NB4 (cell line): ENCODE measurements at regions not wholly inside any gene's neighbourhood (a gene's known extent, or its start where the extent isn't known, plus 50 kb on each side); places are given as distances from the start of the nearest gene placed in this dataset.
A peak's percentile ranks its signal among the peaks of the same experiment; 100 is the strongest.
"Not testable (repeated sequence)": the region's sequence is repeated elsewhere in the genome, so short reads cannot be mapped to it uniquely, and the experiment has no call there.

Experiments used
- DNase-seq: peaks from one replicate; pipeline ENCODE4 v3.0.0; 2010; ENCODE audit warnings: low read depth
- H3K4me3 ChIP-seq: one replicate; pipeline ENCODE4 v1.5.1; 2011; ENCODE audit warnings: mild to moderate bottlenecking, low read depth, low read length, moderate library complexity
- CTCF ChIP-seq: IDR thresholded peaks from one replicate; pipeline ENCODE4 v1.5.1; 2012; ENCODE audit warnings: low read depth, low read length
- MAX ChIP-seq: IDR thresholded peaks from 2 replicates; pipeline ENCODE4 v1.6.1; 2011; ENCODE audit warnings: low read depth, low read length
- MYC ChIP-seq: IDR thresholded peaks from 2 replicates; pipeline ENCODE4 v1.6.1; 2011; ENCODE audit warnings: low read depth, low read length
- POLR2A ChIP-seq: IDR thresholded peaks from 2 replicates; pipeline ENCODE4 v1.6.1; 2011; ENCODE audit warnings: mild to moderate bottlenecking; ENCODE audit not compliant: insufficient read length; ENCODE audit errors: extremely low read depth

GRCh38 chr2:106332054-106332453 is 136.2 kb downstream of the RGPD3 start:
- DNase-seq: no peak
- H3K4me3 ChIP-seq: no peak overlapping the region
- no peak for TF ChIP-seq MYC

GRCh38 chr2:106330384-106331261 is 136.5 kb upstream of the UXS1 start:
- TF ChIP-seq MAX (peak; percentile 71; the same call in 1 of the 2 replicates), MYC (peak; percentile 36; the same call in 1 of the 2 replicates)
- peak; percentile 67 for DNase-seq
- not testable (repeated sequence) for H3K4me3 ChIP-seq

GRCh38 chr2:106323337-106324013 is 129.4 kb upstream of the UXS1 start:
- TF ChIP-seq MYC: no peak
- no peak for TF ChIP-seq MAX
- no peak for TF ChIP-seq POLR2A
- TF ChIP-seq CTCF: no peak
- DNase-seq: no peak
- no peak overlapping the region for H3K4me3 ChIP-seq

GRCh38 chr2:106322281-106322680 is 128.2 kb upstream of the UXS1 start:
- H3K4me3 ChIP-seq: no peak overlapping the region
- TF ChIP-seq MAX (no peak), MYC (no peak), CTCF (no peak), POLR2A (no peak)
- DNase-seq: no peak

GRCh38 chr2:106320439-106320838 is 126.3 kb upstream of the UXS1 start:
- not testable (repeated sequence) for H3K4me3 ChIP-seq, DNase-seq

GRCh38 chr2:106316915-106317314 is 122.8 kb upstream of the UXS1 start:
- no peak for DNase-seq
- TF ChIP-seq MAX: no peak
- H3K4me3 ChIP-seq: no peak overlapping the region

GRCh38 chr2:106314444-106314843 is 120.3 kb upstream of the UXS1 start:
- TF ChIP-seq MAX (no peak), CTCF (no peak)
- DNase-seq: peak; percentile 65
- H3K4me3 ChIP-seq: no peak overlapping the region

- H3K4me3 ChIP-seq: no peak overlapping the region
- TF ChIP-seq MYC (no peak), MAX (no peak), CTCF (no peak), POLR2A (no peak)
- DNase-seq: no peak
Measured at GRCh38 chr2:106311041-106311370, 116.9 kb upstream of the UXS1 start.
